Activated CD8-positive, alpha-beta memory T cell treated with anti-CD3 and anti-CD28 coated beads, Interleukin-2, amount 10 ng/mL, durations not matched to agents 7 days and 5 days (primary cell): ENCODE measurements at regions not wholly inside any gene's neighbourhood (a gene's known extent, or its start where the extent isn't known, plus 50 kb on each side); places are given as distances from the start of the nearest gene placed in this dataset.

ENCODE experiments used
- ATAC-seq: fragments of 150-1000 bp; cut with Tn5 transposase; one replicate; pipeline ENCODE4 v1.10.0; 2021; ENCODE audit warnings: moderate library complexity
- CTCF ChIA-PET: fragments of 350-600 bp; sonication (Branson Sonifier 250); formaldehyde crosslinking; loops from one replicate; lab custom pipeline; 2021; ENCODE audit warnings: antibody characterized with exemption; lab: Charles Lee
- DNase-seq: peaks from one replicate; pipeline ENCODE4 v3.0.0-alpha.2; 2020
- H3K27ac Mint-ChIP-seq: one replicate; pipeline ENCODE4 v1.8.0; 2021; ENCODE audit warnings: mild to moderate bottlenecking, mixed read lengths
- H3K27me3 Mint-ChIP-seq: one replicate; pipeline ENCODE4 v1.8.0; 2021; ENCODE audit warnings: mixed read lengths
- H3K36me3 Mint-ChIP-seq: one replicate; pipeline ENCODE4 v1.8.0; 2021; ENCODE audit warnings: mild to moderate bottlenecking, mixed read lengths
- H3K4me1 Mint-ChIP-seq: one replicate; pipeline ENCODE4 v1.8.0; 2021; ENCODE audit warnings: mixed read lengths
- H3K4me3 Mint-ChIP-seq: one replicate; pipeline ENCODE4 v1.8.0; 2021; ENCODE audit warnings: mild to moderate bottlenecking, moderate library complexity, mixed read lengths
- H3K9me3 Mint-ChIP-seq: one replicate; pipeline ENCODE4 v1.8.0; 2022; ENCODE audit warnings: low read depth, mixed read lengths

GRCh38 chr21:14879458-14879857, 185.3 kb downstream of the NRIP1 start:
- DNase-seq = no peak
- CTCF ChIA-PET = no interaction called here
- no peak overlapping the region for H3K27ac Mint-ChIP-seq
- no peaks in the 10 kb centered on the region for H3K9me3 Mint-ChIP-seq
- no peak for ATAC-seq
- peaks cover 10% of the 10 kb centered on the region for H3K4me1 Mint-ChIP-seq
- no peak overlapping the region for H3K4me3 Mint-ChIP-seq
- H3K27me3 Mint-ChIP-seq = no peaks in the 10 kb centered on the region
- no peaks in the 10 kb centered on the region for H3K36me3 Mint-ChIP-seq

GRCh38 chr21:14878971-14879370, 185.8 kb downstream of the NRIP1 start:
- CTCF ChIA-PET = no interaction called here
- Mint-ChIP-seq H3K4me1 (peaks cover 10% of the 10 kb centered on the region), H3K27me3 (no peaks in the 10 kb centered on the region), H3K36me3 (no peaks in the 10 kb centered on the region), H3K27ac (no peak overlapping the region), H3K4me3 (no peak overlapping the region), H3K9me3 (no peaks in the 10 kb centered on the region)
- DNase-seq (no peak), ATAC-seq (no peak)

- Mint-ChIP-seq H3K27me3 (no peaks in the 10 kb centered on the region), H3K9me3 (no peaks in the 10 kb centered on the region), H3K27ac (no peak overlapping the region), H3K36me3 (no peaks in the 10 kb centered on the region), H3K4me1 (peaks cover 7% of the 10 kb centered on the region), H3K4me3 (no peak overlapping the region)
- ATAC-seq (no peak), DNase-seq (no peak)
- CTCF ChIA-PET = no interaction called here
Measured at GRCh38 chr21:14877581-14878228, 187.1 kb downstream of the NRIP1 start.

DNA sequence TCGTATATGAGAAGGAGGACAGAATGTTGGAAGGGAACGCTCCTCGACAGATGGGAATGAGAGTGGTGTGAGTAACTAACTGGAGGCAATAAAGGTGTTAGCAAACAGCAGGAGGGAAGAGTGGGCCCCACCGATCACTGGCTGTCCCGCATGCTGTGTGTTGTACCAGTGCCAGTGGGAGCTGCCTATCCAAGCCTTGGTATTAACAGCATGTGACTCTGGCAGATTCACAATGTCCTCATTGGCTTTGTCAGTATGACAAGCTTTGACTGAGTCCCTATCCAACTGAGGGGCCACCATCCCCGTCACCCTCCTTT, 188.3 kb downstream of the NRIP1 start:
- no peaks in the 10 kb centered on the region for H3K9me3 Mint-ChIP-seq
- CTCF ChIA-PET = interaction anchor here (0.9 kb wide), 1 partner anchor 14 kb away, joined by 3 read pairs; no protein-coding TSS in a partner anchor

DNA sequence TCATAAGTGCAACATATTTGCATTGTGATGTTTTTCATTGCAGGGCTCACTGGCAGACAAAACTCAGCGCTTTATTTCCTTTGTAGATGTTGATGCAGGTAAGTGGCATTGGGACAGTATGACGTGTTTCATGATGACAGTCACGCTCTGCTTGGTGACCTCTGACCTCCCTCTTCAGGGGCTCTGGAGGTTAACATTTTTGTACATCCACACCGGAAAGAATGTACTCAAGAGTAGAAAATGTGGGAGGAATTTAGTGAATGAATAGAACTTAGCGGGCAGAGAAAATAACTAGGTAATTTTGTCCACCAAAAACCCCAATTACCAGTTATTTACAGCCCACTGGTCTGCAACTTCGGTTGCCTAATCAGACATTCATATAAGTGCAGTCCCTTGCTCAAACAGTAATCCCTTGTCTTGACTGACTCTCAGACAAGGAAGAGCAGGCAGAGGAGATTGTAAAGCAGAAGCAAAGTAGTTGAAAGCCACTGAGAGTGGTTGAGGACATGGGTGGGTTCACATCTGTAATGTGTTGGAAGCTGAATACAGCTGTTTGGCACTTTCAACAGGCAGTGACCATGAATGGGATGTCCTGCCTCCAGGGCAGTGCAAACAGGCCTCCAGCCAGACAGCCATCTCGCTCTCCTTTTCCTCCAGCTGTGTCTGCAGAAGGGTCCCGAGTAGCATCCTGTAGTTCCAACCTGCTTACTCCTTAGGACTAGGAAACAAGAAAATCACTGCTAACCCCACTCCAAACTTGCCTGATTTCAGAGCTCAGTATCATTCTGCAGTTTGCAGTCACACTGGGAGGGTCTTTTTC, 188.9 kb downstream of the NRIP1 start:
- CTCF ChIA-PET = interaction anchor here (0.9 kb wide), 1 partner anchor 14 kb away, joined by 3 read pairs; no protein-coding TSS in a partner anchor
- no peak for ATAC-seq
- H3K4me1 Mint-ChIP-seq = peaks cover 7% of the 10 kb centered on the region

More for the DNA sequence above, 188.3 kb downstream of the NRIP1 start:
- no peak overlapping the region for H3K4me3 Mint-ChIP-seq
- peaks cover 7% of the 10 kb centered on the region for H3K4me1 Mint-ChIP-seq
- H3K27me3 Mint-ChIP-seq = no peaks in the 10 kb centered on the region
- DNase-seq = no peak
- ATAC-seq = no peak
- no peak overlapping the region for H3K27ac Mint-ChIP-seq
- no peaks in the 10 kb centered on the region for H3K36me3 Mint-ChIP-seq

GRCh38 chr21:14875186-14875585, 189.6 kb downstream of the NRIP1 start:
- DNase-seq (no peak), ATAC-seq (no peak)
- Mint-ChIP-seq H3K27ac (no peak overlapping the region), H3K4me1 (peaks cover 7% of the 10 kb centered on the region), H3K36me3 (no peaks in the 10 kb centered on the region), H3K27me3 (no peaks in the 10 kb centered on the region), H3K9me3 (no peaks in the 10 kb centered on the region), H3K4me3 (no peak overlapping the region)
- CTCF ChIA-PET = no interaction called here

More for the DNA sequence above, 188.9 kb downstream of the NRIP1 start:
- no peak for DNase-seq
- Mint-ChIP-seq H3K27me3 (no peaks in the 10 kb centered on the region), H3K4me3 (no peak overlapping the region), H3K9me3 (no peaks in the 10 kb centered on the region), H3K36me3 (no peaks in the 10 kb centered on the region), H3K27ac (no peak overlapping the region)

GRCh38 chr21:14874379-14874778, 190.4 kb downstream of the NRIP1 start:
- no peak overlapping the region for H3K4me3 Mint-ChIP-seq
- CTCF ChIA-PET = interaction anchor here (1.5 kb wide), 1 partner anchor 10 kb away, joined by 3 read pairs; no protein-coding TSS in a partner anchor
- ATAC-seq (no peak), DNase-seq (no peak)
- H3K36me3 Mint-ChIP-seq = no peaks in the 10 kb centered on the region
- no peak overlapping the region for H3K27ac Mint-ChIP-seq
- H3K9me3 Mint-ChIP-seq = no peaks in the 10 kb centered on the region
- H3K4me1 Mint-ChIP-seq = peaks cover 5% of the 10 kb centered on the region
- H3K27me3 Mint-ChIP-seq = no peaks in the 10 kb centered on the region

DNA sequence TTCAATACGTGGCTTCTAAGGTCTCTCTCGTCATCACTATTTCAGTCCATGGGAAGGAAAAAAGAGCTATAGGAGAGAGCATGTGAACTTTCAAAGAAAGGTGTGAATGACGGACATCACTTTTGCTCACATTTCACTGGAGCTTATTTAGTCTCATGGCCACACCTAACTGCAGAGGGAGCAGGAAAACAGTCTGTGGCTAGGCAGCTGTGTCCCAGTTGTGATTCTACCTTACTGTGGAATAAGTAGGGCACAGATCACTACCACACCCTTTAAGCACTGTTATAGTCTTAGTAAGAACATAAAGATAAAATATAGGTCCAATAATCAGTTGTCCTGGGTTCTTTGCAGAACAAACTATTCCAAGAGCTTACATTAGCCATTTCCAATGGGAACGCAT, 192.9 kb downstream of the NRIP1 start:
- CTCF ChIA-PET = no interaction called here
- no peaks in the 10 kb centered on the region for H3K4me1 Mint-ChIP-seq
- no peak for ATAC-seq

GRCh38 chr21:14870853-14871149, 194.0 kb downstream of the NRIP1 start:
- Mint-ChIP-seq H3K27me3 (peaks cover 3% of the 10 kb centered on the region), H3K27ac (no peak overlapping the region), H3K4me1 (no peaks in the 10 kb centered on the region), H3K4me3 (no peak overlapping the region), H3K9me3 (no peaks in the 10 kb centered on the region), H3K36me3 (no peaks in the 10 kb centered on the region)
- CTCF ChIA-PET = no interaction called here
- DNase-seq (no peak), ATAC-seq (no peak)

More for the DNA sequence above, 192.9 kb downstream of the NRIP1 start:
- H3K4me3 Mint-ChIP-seq = no peak overlapping the region
- peaks cover 3% of the 10 kb centered on the region for H3K27me3 Mint-ChIP-seq
- H3K9me3 Mint-ChIP-seq = no peaks in the 10 kb centered on the region
- no peak for DNase-seq
- no peak overlapping the region for H3K27ac Mint-ChIP-seq
- H3K36me3 Mint-ChIP-seq = no peaks in the 10 kb centered on the region

GRCh38 chr21:14869984-14870852, 194.6 kb downstream of the NRIP1 start:
- peaks cover 3% of the 10 kb centered on the region for H3K27me3 Mint-ChIP-seq
- H3K4me3 Mint-ChIP-seq = no peak overlapping the region
- ATAC-seq (no peak), DNase-seq (no peak)
- CTCF ChIA-PET = no interaction called here
- no peak overlapping the region for H3K27ac Mint-ChIP-seq
- no peaks in the 10 kb centered on the region for H3K36me3 Mint-ChIP-seq
- no peaks in the 10 kb centered on the region for H3K9me3 Mint-ChIP-seq
- no peaks in the 10 kb centered on the region for H3K4me1 Mint-ChIP-seq

GRCh38 chr21:14866859-14867765, 197.7 kb downstream of the NRIP1 start:
- peaks cover 3% of the 10 kb centered on the region for H3K27me3 Mint-ChIP-seq
- DNase-seq (no peak), ATAC-seq (no peak)
- H3K27ac Mint-ChIP-seq = no peak overlapping the region
- H3K4me1 Mint-ChIP-seq = no peaks in the 10 kb centered on the region
- H3K9me3 Mint-ChIP-seq = no peaks in the 10 kb centered on the region
- H3K4me3 Mint-ChIP-seq = no peak overlapping the region
- no peaks in the 10 kb centered on the region for H3K36me3 Mint-ChIP-seq
- CTCF ChIA-PET = no interaction called here

GRCh38 chr21:14864211-14865021, 200.4 kb downstream of the NRIP1 start:
- CTCF ChIA-PET = interaction anchor here (0.7 to 2.3 kb wide), 9 partner anchors 10 to 627 kb away, joined by 3 to 7 read pairs (median 3); partner anchors contain the start of gene NRIP1
- H3K27me3 Mint-ChIP-seq = peaks cover 3% of the 10 kb centered on the region
- no peaks in the 10 kb centered on the region for H3K4me1 Mint-ChIP-seq
- no peak overlapping the region for H3K4me3 Mint-ChIP-seq
- no peak overlapping the region for H3K27ac Mint-ChIP-seq
- ATAC-seq (peak; percentile 65), DNase-seq (peak; percentile 56)
- H3K9me3 Mint-ChIP-seq = no peaks in the 10 kb centered on the region
- H3K36me3 Mint-ChIP-seq = no peaks in the 10 kb centered on the region
